Skin of body (tissue), 1 donor: ENCODE measurements at regions not wholly inside any gene's neighbourhood (a gene's known extent, or its start where the extent isn't known, plus 50 kb on each side); places are given as distances from the start of the nearest gene placed in this dataset.
A peak's percentile ranks its signal among the peaks of the same experiment; 100 is the strongest.

Experiments used
- DNase-seq: peaks from one replicate; lab custom pipeline; 2025; lab: John Stamatoyannopoulos, UW

GRCh38 chr16:51399908-51400670, 249.0 kb upstream of the SALL1 start:
- no peak for DNase-seq

- DNase-seq: no peak
Observed at GRCh38 chr16:51394421-51394820, 243.4 kb upstream of the SALL1 start.

GRCh38 chr16:51393381-51394005, 242.4 kb upstream of the SALL1 start:
- DNase-seq: no peak

- peak; percentile 49 for DNase-seq
Observed at GRCh38 chr16:51392521-51393187, 241.6 kb upstream of the SALL1 start.

GRCh38 chr16:51391798-51392511, 240.9 kb upstream of the SALL1 start:
- no peak for DNase-seq

- no peak for DNase-seq
Observed at GRCh38 chr16:51390877-51391276, 239.8 kb upstream of the SALL1 start.

- DNase-seq: no peak
Observed at GRCh38 chr16:51389881-51390280, 238.8 kb upstream of the SALL1 start.

- no peak for DNase-seq
Observed at GRCh38 chr16:51388516-51388951, 237.5 kb upstream of the SALL1 start.

- no peak for DNase-seq
Observed at GRCh38 chr16:51383909-51384308, 232.8 kb upstream of the SALL1 start.

- DNase-seq: no peak
Observed at GRCh38 chr16:51382940-51383339, 231.9 kb upstream of the SALL1 start.

- DNase-seq: no peak
Observed at GRCh38 chr16:51382211-51382610, 231.1 kb upstream of the SALL1 start.

- DNase-seq: no peak
Observed at GRCh38 chr16:51376080-51376479, 225.0 kb upstream of the SALL1 start.

- DNase-seq: no peak
Observed at GRCh38 chr16:51374790-51375189, 223.7 kb upstream of the SALL1 start.

GRCh38 chr16:51374346-51374745, 223.3 kb upstream of the SALL1 start:
- DNase-seq: no peak

- no peak for DNase-seq
Observed at GRCh38 chr16:51365715-51366114, 214.6 kb upstream of the SALL1 start.

GRCh38 chr16:51359141-51359955, 208.3 kb upstream of the SALL1 start:
- no peak for DNase-seq

GRCh38 chr16:51357839-51358238, 206.8 kb upstream of the SALL1 start:
- DNase-seq: no peak

GRCh38 chr16:51355875-51356274, 204.8 kb upstream of the SALL1 start:
- DNase-seq: no peak

GRCh38 chr16:51355195-51355594, 204.1 kb upstream of the SALL1 start:
- DNase-seq: no peak

- DNase-seq: no peak
Observed at GRCh38 chr16:51353055-51353454, 202.0 kb upstream of the SALL1 start.

- DNase-seq: no peak
Observed at GRCh38 chr16:51349626-51350025, 198.6 kb upstream of the SALL1 start.
